ENCODE measurements at regions not wholly inside any gene's neighbourhood (a gene's known extent, or its start where the extent isn't known, plus 50 kb on each side); places are given as distances from the start of the nearest gene placed in this dataset.

DNA sequence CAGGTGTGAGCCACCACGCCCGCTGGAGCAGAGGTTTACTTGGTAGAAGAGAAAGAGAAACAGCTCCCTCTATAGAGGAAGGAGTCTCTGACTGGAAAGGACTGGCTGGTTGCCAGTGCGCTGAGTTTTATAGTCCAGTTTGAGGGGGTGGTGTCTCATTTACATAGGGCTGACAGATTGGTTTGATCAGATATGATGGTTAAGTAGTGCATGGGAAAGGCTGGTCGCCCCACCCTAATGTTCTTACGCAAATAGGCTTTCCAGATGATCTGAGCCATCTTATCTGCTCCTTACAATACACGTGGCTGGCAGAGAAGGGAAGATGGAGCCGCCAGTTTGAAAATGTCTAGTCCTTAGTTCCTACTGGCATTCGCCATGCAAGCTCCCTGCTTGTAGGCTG lies 439.5 kb downstream of the NAF1 start:
- TF ChIP-seq, protein P1, sequence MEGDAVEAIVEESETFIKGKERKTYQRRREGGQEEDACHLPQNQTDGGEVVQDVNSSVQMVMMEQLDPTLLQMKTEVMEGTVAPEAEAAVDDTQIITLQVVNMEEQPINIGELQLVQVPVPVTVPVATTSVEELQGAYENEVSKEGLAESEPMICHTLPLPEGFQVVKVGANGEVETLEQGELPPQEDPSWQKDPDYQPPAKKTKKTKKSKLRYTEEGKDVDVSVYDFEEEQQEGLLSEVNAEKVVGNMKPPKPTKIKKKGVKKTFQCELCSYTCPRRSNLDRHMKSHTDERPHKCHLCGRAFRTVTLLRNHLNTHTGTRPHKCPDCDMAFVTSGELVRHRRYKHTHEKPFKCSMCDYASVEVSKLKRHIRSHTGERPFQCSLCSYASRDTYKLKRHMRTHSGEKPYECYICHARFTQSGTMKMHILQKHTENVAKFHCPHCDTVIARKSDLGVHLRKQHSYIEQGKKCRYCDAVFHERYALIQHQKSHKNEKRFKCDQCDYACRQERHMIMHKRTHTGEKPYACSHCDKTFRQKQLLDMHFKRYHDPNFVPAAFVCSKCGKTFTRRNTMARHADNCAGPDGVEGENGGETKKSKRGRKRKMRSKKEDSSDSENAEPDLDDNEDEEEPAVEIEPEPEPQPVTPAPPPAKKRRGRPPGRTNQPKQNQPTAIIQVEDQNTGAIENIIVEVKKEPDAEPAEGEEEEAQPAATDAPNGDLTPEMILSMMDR (IDR thresholded peaks at IDR 0.05): no peak
- TF ChIP-seq POLR2A (IDR thresholded peaks at IDR 0.05): no peak
